Renal pelvis (tissue), 1 donor: ENCODE measurements at regions not wholly inside any gene's neighbourhood (a gene's known extent, or its start where the extent isn't known, plus 50 kb on each side); places are given as distances from the start of the nearest gene placed in this dataset.

Source experiments
- DNase-seq: peaks from one replicate; pipeline ENCODE4 v3.0.0-alpha.2; 2013

GRCh38 chr9:1429297-1429696 lies 379.1 kb downstream of the DMRT2 start:
- no peak for DNase-seq

- no peak for DNase-seq
Observed at GRCh38 chr9:1431461-1431860, 381.3 kb downstream of the DMRT2 start.

GRCh38 chr9:1434052-1434767 lies 384.1 kb downstream of the DMRT2 start:
- peak; percentile 38 for DNase-seq

GRCh38 chr9:1434811-1435210 lies 384.7 kb downstream of the DMRT2 start:
- no peak for DNase-seq

GRCh38 chr9:1440256-1440655 lies 390.1 kb downstream of the DMRT2 start:
- no peak for DNase-seq

GRCh38 chr9:1442105-1442504 lies 391.9 kb downstream of the DMRT2 start:
- DNase-seq = no peak

- no peak for DNase-seq
Observed at GRCh38 chr9:1443450-1443849, 393.3 kb downstream of the DMRT2 start.

GRCh38 chr9:1446671-1447070 lies 396.5 kb downstream of the DMRT2 start:
- DNase-seq = no peak

GRCh38 chr9:1453636-1454035 lies 403.5 kb downstream of the DMRT2 start:
- DNase-seq = no peak

GRCh38 chr9:1454211-1454610 lies 404.1 kb downstream of the DMRT2 start:
- DNase-seq = no peak

- no peak for DNase-seq
Observed at GRCh38 chr9:1454616-1455347, 404.6 kb downstream of the DMRT2 start.

GRCh38 chr9:1455766-1456165 lies 405.6 kb downstream of the DMRT2 start:
- no peak for DNase-seq

GRCh38 chr9:1456301-1457024 lies 406.3 kb downstream of the DMRT2 start:
- no peak for DNase-seq

- no peak for DNase-seq
Observed at GRCh38 chr9:1457460-1457859, 407.3 kb downstream of the DMRT2 start.

GRCh38 chr9:1458503-1458902 lies 408.3 kb downstream of the DMRT2 start:
- DNase-seq = no peak

GRCh38 chr9:1460143-1460769 lies 410.1 kb downstream of the DMRT2 start:
- DNase-seq = no peak

GRCh38 chr9:1461812-1462211 lies 411.7 kb downstream of the DMRT2 start:
- DNase-seq = no peak

GRCh38 chr9:1462626-1463308 lies 412.6 kb downstream of the DMRT2 start:
- no peak for DNase-seq

- no peak for DNase-seq
Observed at GRCh38 chr9:1469996-1470395, 419.8 kb downstream of the DMRT2 start.

GRCh38 chr9:1473956-1474634 lies 423.9 kb downstream of the DMRT2 start:
- no peak for DNase-seq

- DNase-seq = no peak
Observed at GRCh38 chr9:1474671-1475070, 424.5 kb downstream of the DMRT2 start.
